Right renal pelvis (tissue), 4 donors: ENCODE measurements at regions not wholly inside any gene's neighbourhood (a gene's known extent, or its start where the extent isn't known, plus 50 kb on each side); places are given as distances from the start of the nearest gene placed in this dataset.

ENCODE experiments used
- DNase-seq, 4 donors: peaks; one replicate each; pipeline ENCODE4 v3.0.0-alpha.2; 2013; ENCODE audit warnings: low read depth in 4 of 4, low spot score in 3 of 4, missing footprints in 1 of 4

DNA sequence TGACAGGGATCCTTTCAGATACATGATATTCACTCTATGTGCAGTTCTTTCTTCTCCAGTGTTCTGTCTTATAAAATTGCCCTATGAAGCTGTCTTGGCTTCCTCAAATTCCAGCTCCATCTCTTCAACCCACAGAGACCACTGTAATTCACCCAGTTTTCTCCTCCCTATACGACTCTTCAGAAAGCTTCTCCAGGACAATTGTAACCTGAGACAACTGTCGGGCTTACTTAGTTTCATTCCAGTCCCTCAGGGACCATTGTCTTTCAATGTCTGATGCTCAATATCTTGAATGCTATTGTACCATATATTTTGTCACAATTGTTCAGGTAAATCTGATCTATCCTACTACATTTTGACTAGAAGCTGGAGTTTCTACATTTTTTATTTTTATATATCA lies 345.3 kb downstream of the RPL10L start:
- no peak for DNase-seq

DNA sequence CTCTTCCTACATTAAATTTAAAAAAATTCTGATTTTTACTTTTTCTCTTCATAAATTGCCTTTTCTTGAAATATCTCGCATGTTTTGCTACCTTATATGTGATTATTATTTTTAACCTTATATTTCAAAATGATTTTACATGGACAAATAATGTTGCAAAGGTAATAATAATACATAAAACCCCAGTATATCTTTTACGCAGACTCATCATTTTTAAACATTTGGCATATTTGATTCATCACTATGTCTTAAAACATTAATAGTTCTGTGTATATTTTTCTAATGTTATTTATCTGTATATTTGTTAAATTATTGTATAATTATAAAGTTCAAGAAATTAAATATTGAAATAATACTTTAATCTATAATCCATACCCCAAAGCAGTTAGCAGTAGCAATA lies 350.8 kb downstream of the RPL10L start:
- no peak for DNase-seq

DNA sequence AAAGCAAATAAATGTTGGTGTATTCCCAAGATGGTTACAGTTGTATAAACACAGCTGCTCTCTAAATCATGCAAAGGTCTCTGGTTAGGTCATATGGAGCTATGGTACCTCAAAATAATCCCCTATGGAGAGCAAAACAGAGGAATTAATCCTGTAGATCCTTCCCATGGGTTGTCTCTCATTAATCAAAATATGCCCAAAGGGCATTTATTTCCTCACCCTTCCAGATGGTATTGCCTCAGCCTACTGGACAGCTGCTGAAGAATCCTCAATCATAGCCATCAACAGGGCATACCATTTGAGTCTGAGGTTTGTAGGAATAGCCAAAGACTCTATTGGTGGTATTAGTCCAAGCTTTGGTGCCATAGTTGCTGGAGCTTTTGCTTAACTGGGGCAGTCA lies 360.9 kb downstream of the RPL10L start:
- DNase-seq: no peak

DNA sequence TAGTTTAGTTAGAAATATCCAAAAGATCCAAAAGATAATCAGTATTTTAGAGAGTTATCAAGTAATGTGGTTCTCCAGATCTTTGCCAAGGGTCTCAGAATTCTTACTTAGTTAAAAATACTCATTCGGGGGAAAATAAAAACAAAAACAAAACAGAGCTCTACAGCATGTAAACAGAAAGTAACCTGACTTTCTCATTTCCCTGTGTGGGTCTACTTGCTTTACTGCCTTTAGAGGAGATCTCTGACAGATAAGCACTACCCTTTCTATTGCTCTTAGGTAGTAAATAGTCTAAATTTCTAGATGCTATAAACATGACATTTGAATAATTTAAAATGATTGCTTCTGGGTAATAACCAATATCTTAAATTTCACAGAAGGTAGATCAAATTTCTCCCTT lies 371.8 kb downstream of the RPL10L start:
- DNase-seq: no peak

DNA sequence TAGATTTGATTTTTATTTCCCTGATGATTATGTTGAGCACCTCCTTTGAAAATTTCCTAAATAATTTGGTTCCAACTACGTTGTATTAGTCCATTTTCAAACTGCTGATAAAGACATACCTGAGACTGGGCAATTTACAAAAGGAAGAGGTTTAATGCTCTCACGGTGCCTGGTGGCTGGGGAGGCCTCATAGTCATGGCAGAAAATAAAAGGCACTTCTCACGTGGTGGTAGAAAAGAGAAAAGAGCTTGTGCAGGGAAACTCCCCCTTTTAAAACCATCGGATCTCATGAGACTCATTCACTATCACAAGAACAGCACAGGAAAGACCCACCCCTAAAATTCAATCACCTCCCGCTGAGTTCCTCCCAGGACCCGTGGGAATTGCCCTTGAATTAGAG lies 372.3 kb downstream of the RPL10L start:
- no peak for DNase-seq

DNA sequence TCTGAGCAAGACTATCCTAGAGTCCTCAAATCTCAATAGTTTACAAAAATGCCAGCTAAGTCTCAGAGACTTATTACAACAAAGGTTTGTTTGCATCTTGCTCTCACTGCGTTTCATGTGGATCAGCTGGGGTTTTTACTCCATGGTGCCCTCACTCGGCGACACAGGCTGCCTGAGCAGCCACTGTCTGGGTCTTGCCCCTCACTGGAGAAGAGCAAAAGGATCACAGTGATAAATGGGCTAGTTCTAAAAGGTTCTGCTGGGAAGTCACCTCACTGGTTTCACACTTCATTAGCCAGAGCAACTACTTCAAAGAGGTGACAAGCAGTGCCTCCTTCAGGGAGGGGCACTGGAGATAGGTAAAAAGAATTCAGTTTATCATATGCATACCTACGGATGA lies 392.0 kb downstream of the RPL10L start:
- no peak for DNase-seq

DNA sequence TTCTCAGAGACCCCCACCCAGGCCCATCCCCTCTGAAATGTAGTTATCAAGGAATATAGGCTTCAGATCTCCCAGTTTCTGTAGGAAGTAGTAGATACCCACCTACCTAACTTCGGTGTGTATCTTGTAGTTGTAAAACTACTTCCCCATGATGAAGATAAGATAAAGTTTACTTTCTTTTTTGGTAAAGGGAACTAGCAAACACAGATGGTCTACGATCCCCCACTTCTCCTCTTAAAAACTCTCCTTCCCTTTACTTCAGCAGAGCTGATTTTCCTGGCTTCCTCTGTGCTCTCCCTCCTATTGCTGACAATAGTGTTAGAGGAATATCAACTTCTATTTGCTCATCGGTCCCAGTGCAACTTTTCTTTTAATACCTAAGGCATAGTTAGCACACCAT lies 395.2 kb downstream of the RPL10L start:
- no peak for DNase-seq

DNA sequence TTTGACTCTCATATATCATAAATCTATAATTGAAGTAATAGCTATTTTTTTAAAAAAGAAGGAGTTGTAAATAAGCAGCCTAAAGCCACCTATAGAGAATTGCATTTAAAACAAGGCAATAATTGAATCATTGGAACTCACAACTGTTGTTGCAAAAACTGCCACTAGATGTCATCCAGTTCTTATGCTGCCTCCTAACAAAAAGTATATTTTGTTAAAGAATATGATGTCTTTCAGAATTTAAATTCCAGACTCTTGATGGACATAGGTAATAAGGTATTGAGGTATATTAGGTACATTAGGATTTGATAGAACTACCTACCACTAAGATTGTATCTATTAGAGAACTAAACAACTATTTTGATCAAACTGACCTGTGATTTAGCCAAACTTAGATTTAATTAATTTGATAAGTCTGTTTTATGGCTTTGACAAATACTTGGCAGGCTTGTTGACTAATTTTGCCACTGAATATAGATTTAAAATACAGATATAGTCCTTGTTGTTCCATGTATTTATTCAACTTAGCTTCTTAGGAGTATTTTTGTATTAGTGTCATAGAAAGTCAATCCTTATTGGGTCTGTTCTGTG lies 401.4 kb downstream of the RPL10L start:
- DNase-seq: no peak

DNA sequence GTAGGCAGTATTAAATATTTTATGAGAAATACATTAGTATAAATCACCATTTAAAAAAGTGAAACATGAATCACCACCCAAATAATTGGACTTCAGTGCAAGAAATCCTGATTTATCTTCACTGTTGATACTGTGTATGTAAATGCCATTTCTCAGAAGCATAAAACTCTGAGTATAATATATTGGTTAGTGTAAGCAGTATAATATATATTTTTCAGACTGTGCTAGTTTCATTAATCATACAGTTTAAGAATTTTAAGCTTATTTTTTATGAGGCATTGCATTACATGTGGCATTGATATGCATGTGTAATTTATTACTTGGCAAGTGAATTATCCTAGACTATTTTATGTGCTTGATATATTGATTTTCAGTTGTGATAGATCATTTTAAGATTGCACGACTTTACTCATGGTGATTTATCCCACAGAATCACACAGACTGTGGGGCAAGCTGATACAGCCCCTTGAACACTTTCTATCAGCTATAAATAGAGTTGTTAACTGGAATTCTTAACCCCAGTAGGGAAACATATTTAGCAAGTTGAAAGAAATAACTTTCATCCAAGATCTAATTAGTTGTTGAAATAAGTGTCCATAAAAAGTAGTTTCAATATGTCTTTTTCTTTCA lies 403.5 kb downstream of the RPL10L start:
- DNase-seq: peak in 1 of 4 donors; percentile 37

DNA sequence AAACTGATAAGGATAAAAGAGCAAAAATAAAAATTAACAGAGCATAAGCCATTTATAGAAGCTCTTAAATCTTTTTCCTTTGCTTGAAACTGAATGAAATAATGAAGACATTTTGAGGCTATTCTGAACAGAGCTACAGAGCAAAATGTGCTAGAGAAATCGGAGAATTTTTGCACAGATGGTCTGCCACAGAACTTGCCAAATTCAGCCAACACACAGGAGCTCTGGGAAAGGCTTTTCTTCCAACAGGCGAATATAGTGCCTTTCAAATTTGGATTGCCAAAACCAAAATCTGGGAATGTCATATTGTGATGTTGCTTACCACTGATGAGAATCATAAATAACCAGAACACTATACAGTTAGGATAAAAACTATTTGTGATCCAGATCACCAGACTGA lies 406.3 kb downstream of the RPL10L start:
- no peak for DNase-seq

DNA sequence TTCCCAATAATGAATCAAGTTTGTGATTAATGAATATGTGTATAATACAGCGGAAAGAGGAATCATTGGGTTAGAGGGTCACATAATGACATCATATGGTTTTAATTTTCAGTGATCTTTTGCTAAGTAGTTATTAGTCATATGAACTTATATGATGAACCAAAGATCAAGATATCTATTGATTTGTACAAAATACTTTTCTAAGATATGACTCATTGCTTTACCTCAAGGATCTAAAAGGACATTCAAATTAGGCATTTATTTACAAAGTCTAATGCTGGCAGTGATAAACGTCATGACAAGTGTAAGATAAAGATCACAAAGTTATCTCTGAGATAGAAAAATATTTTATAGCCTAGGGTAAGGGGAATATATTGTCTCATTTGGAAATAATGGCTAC lies 417.8 kb downstream of the RPL10L start:
- no peak for DNase-seq

DNA sequence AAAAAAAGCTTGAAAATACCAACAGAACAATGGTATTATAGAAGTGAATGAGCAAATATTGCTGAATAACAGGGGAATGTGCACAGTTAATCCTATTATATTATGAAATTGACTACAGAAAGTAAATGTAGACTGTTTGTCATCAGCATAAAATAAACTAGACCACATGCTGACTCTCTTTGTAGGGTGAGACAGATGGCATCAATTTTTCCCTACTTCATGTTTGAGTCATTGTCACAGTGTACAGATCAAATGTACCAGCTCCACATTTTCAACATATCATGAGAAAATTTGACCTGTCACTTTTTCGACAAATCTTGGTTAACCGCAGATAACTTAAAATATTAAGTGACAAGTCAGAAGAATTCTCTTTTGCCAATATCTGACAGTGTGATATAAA lies 421.0 kb downstream of the RPL10L start:
- no peak for DNase-seq

DNA sequence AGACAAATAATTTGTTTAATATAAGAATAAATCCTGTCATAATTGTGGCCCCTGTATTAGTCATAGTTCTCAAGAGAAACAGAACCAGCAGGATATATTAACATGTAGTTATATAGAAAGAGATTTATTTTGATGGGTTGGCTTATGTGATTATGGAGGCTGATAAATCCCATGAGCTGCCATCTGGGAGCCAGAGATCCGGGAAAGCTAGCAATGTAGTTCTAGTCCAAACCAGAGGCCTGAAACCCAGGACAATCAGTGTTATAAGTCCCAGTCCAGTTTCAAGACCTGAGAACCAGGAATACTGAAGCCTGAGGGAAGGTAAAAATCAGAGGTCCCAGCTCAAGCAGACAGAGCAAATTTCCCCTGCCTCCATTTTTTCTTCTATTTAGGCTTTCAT lies 435.8 kb downstream of the RPL10L start:
- no peak for DNase-seq

DNA sequence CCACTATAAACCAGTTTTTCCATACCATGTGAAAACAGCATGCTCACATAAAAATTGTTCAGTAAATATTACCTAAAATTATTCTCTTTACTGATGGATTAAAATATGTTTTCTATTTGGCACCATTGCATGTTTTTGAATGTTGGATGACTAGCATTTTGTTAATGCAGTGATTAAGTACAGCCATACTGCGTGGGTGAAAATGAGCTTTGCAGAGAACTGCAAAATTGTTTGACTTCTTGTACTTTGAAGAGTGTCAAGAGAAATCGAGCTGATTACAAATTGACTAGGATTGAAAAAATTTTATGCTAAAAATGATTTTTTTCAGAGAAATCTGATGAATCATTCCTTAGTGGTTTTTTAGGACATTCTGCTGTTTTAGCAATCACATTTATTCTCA lies 452.9 kb downstream of the RPL10L start:
- DNase-seq: no peak

DNA sequence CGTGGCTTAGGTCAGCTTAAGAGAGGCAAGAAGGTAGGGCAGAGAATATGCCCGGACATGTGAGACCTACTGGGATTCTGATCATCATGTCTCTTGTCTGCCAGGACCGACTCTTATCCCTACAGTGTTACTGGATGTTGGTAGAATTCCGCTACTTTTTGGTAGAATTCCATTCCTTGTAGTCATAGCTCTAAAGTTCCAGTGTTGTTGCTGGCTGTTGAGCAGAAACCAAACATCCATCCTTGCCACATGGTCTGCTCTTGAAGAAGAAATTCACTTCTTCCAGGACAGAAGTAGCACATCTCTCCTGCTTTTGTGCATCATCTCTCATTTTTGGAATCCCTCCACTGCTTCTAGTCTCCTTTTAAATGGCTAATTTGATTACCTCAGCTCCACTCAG lies 453.7 kb downstream of the RPL10L start:
- no peak for DNase-seq
